Esophagus (tissue), 2 donors: ENCODE measurements at regions not wholly inside any gene's neighbourhood (a gene's known extent, or its start where the extent isn't known, plus 50 kb on each side); places are given as distances from the start of the nearest gene placed in this dataset.

ENCODE experiments used
- H3K27ac ChIP-seq, 2 donors: one replicate each; pipeline ENCODE4 v1.5.1; 2013; ENCODE audit warnings: low read depth in 2 of 2, mild to moderate bottlenecking in 2 of 2, inconsistent platforms in 1 of 2, low read length in 1 of 2, moderate library complexity in 1 of 2
- H3K27me3 ChIP-seq, 2 donors: one replicate each; pipeline ENCODE4 v1.6.1; 2013; ENCODE audit warnings: low read length in 2 of 2, control low read depth in 1 of 2, mild to moderate bottlenecking in 1 of 2; ENCODE audit not compliant: insufficient read depth in 2 of 2, control insufficient read depth in 1 of 2
- H3K36me3 ChIP-seq, 2 donors: one replicate each; pipeline ENCODE4 v1.6.1; 2013; ENCODE audit warnings: low read length in 1 of 2; ENCODE audit not compliant: control insufficient read depth in 2 of 2, insufficient read depth in 2 of 2
- H3K4me1 ChIP-seq, 2 donors: one replicate each; pipeline ENCODE4 v1.6.1; 2013; ENCODE audit warnings: low read length in 1 of 2; ENCODE audit not compliant: control insufficient read depth in 2 of 2, insufficient read depth in 2 of 2
- H3K4me3 ChIP-seq, 2 donors: one replicate each; pipeline ENCODE4 v1.5.1; 2013; ENCODE audit warnings: low read length in 2 of 2, mild to moderate bottlenecking in 2 of 2, low read depth in 1 of 2, moderate library complexity in 1 of 2
- H3K9me3 ChIP-seq, 2 donors: one replicate each; pipeline ENCODE4 v1.6.1; 2013; ENCODE audit warnings: mild to moderate bottlenecking in 2 of 2, low read depth in 1 of 2, low read length in 1 of 2, moderate library complexity in 1 of 2; ENCODE audit not compliant: control insufficient read depth in 2 of 2, insufficient read depth in 1 of 2
- WGBS, 2 donors: extraction: QIAGEN DNeasy Blood & Tissue Kit; methylation state at CpG; one replicate each; pipeline ENCODE4 v1.1.7; 2013; 5-methylcytosine and 5-hydroxymethylcytosine counted together
- donor health status: healthy with polysubstance abuse.
- donor health status: Bipolar disorder and iron deficiency.

- WGBS, 2 donors, result 70 to 75% methylated on average over 1 of the region's 1 CpG
- Histone ChIP-seq H3K9me3 (no peaks in the 10 kb centered on the region), H3K36me3 (no peaks in the 10 kb centered on the region), H3K4me3 (no peak overlapping the region), H3K27ac (no peak overlapping the region), H3K27me3 (no peaks in the 10 kb centered on the region), H3K4me1 (no peaks in the 10 kb centered on the region)
These were observed 1341.3 kb downstream of the MRPL39 start for GRCh38 chr21:24265987-24266386.

- H3K4me3 ChIP-seq, result no peak overlapping the region
- no peaks in the 10 kb centered on the region for H3K36me3 ChIP-seq
- H3K9me3 ChIP-seq, result no peaks in the 10 kb centered on the region
- 77 to 83% methylated on average over 3 of the region's 3 CpGs for WGBS, 2 donors
- H3K4me1 ChIP-seq, result no peaks in the 10 kb centered on the region
- no peaks in the 10 kb centered on the region for H3K27me3 ChIP-seq
- H3K27ac ChIP-seq, result no peak overlapping the region
These were observed 1346.5 kb downstream of the MRPL39 start for GRCh38 chr21:24260751-24261150.

- Histone ChIP-seq H3K9me3 (no peaks in the 10 kb centered on the region), H3K36me3 (no peaks in the 10 kb centered on the region), H3K4me1 (no peaks in the 10 kb centered on the region), H3K27me3 (no peaks in the 10 kb centered on the region), H3K4me3 (no peak overlapping the region), H3K27ac (no peak overlapping the region)
- WGBS, 2 donors, result 86 to 95% methylated on average over 1 of the region's 1 CpG
These were observed 1348.0 kb downstream of the MRPL39 start for GRCh38 chr21:24259241-24259640.

GRCh38 chr21:24255591-24255990, 1351.7 kb downstream of the MRPL39 start:
- Histone ChIP-seq H3K4me3 (no peak overlapping the region), H3K27me3 (no peaks in the 10 kb centered on the region), H3K4me1 (no peaks in the 10 kb centered on the region), H3K9me3 (no peaks in the 10 kb centered on the region), H3K36me3 (no peaks in the 10 kb centered on the region), H3K27ac (no peak overlapping the region)
- 56 to 57% methylated on average over 3 of the region's 3 CpGs for WGBS, 2 donors

GRCh38 chr21:24225431-24225830, 1381.8 kb downstream of the MRPL39 start:
- H3K4me3 ChIP-seq, result no peak overlapping the region
- 52 to 77% methylated on average over 1 of the region's 1 CpG for WGBS, 2 donors

GRCh38 chr21:24224422-24224821, 1382.9 kb downstream of the MRPL39 start:
- WGBS, 2 donors, result 50 to 53% methylated on average over 4 of the region's 4 CpGs
- Histone ChIP-seq H3K9me3 (peaks cover 0 to 2% of the 10 kb centered on the region in 2 donors), H3K4me3 (no peak overlapping the region), H3K4me1 (no peaks in the 10 kb centered on the region), H3K27me3 (no peaks in the 10 kb centered on the region), H3K36me3 (no peaks in the 10 kb centered on the region), H3K27ac (no peak overlapping the region)

More at GRCh38 chr21:24225431-24225830, 1381.8 kb downstream of the MRPL39 start:
- peaks cover 0 to 2% of the 10 kb centered on the region in 2 donors for H3K9me3 ChIP-seq
- H3K4me1 ChIP-seq, result no peaks in the 10 kb centered on the region
- H3K27ac ChIP-seq, result no peak overlapping the region
- H3K27me3 ChIP-seq, result no peaks in the 10 kb centered on the region
- H3K36me3 ChIP-seq, result no peaks in the 10 kb centered on the region

- no peaks in the 10 kb centered on the region for H3K36me3 ChIP-seq
- 61 to 64% methylated on average over 2 of the region's 2 CpGs for whole genome bisulfite sequencing, 2 donors
- no peaks in the 10 kb centered on the region for H3K4me1 ChIP-seq
- H3K9me3 ChIP-seq, result no peaks in the 10 kb centered on the region
- no peak overlapping the region for H3K4me3 ChIP-seq
- H3K27me3 ChIP-seq, result no peaks in the 10 kb centered on the region
- no peak overlapping the region for H3K27ac ChIP-seq
These were observed 1383.7 kb downstream of the MRPL39 start for GRCh38 chr21:24223624-24224023.

- H3K27me3 ChIP-seq, result no peaks in the 10 kb centered on the region
- no peak overlapping the region for H3K27ac ChIP-seq
- no peak overlapping the region for H3K4me3 ChIP-seq
- no peaks in the 10 kb centered on the region for H3K4me1 ChIP-seq
- H3K9me3 ChIP-seq, result no peaks in the 10 kb centered on the region
- no peaks in the 10 kb centered on the region for H3K36me3 ChIP-seq
- WGBS, 2 donors, result 63 to 69% methylated on average over 3 of the region's 3 CpGs
These were observed 1384.6 kb downstream of the MRPL39 start for GRCh38 chr21:24222676-24223075.

- no peaks in the 10 kb centered on the region for H3K9me3 ChIP-seq
- H3K36me3 ChIP-seq, result no peaks in the 10 kb centered on the region
- H3K27ac ChIP-seq, result no peak overlapping the region
- no peaks in the 10 kb centered on the region for H3K4me1 ChIP-seq
- H3K4me3 ChIP-seq, result no peak overlapping the region
- no peaks in the 10 kb centered on the region for H3K27me3 ChIP-seq
- WGBS, 2 donors, result 52 to 54% methylated on average over 2 of the region's 2 CpGs
These were observed 1386.8 kb downstream of the MRPL39 start for GRCh38 chr21:24220446-24220845.

- H3K4me3 ChIP-seq, result no peak overlapping the region
- WGBS, 2 donors, result 57 to 58% methylated on average over 4 of the region's 4 CpGs
These were observed 1390.1 kb downstream of the MRPL39 start for GRCh38 chr21:24217151-24217550.

More at GRCh38 chr21:24217151-24217550, 1390.1 kb downstream of the MRPL39 start:
- H3K36me3 ChIP-seq, result no peaks in the 10 kb centered on the region
- no peaks in the 10 kb centered on the region for H3K4me1 ChIP-seq
- no peaks in the 10 kb centered on the region for H3K9me3 ChIP-seq
- no peak overlapping the region for H3K27ac ChIP-seq
- no peaks in the 10 kb centered on the region for H3K27me3 ChIP-seq
